Sigmoid colon (tissue), 3 donors: ENCODE measurements at regions not wholly inside any gene's neighbourhood (a gene's known extent, or its start where the extent isn't known, plus 50 kb on each side); places are given as distances from the start of the nearest gene placed in this dataset.

Source experiments
- CTCF ChIP-seq, 4 experiments: fragments of 450-650 bp in 3 of 4; fragments of 200-600 bp in 1 of 4; IDR thresholded peaks; one replicate each; pipeline ENCODE4 v1.5.1; 2016 to 2019; ENCODE audit warnings: antibody characterized with exemption in 4 of 4, mild to moderate bottlenecking in 3 of 4, moderate library complexity in 2 of 4
- POLR2A ChIP-seq, 2 donors: fragments of 450-650 bp; IDR thresholded peaks; one replicate each; pipeline ENCODE4 v1.6.1; 2016; ENCODE audit warnings: antibody characterized with exemption in 2 of 2, mild to moderate bottlenecking in 2 of 2, moderate library complexity in 2 of 2

- no peak for TF ChIP-seq CTCF (IDR thresholded peaks at IDR 0.05)
- TF ChIP-seq POLR2A (IDR thresholded peaks at IDR 0.05): no peak
These were observed 65.3 kb upstream of the JCAD start for GRCh38 chr10:30124704-30125103.
